ENCODE measurements at regions not wholly inside any gene's neighbourhood (a gene's known extent, or its start where the extent isn't known, plus 50 kb on each side); places are given as distances from the start of the nearest gene placed in this dataset.

GRCh38 chr7:57384380-57384779 is 65.6 kb upstream of the ZNF716 start:
- Histone ChIP-seq H3K4me1 (no peaks in the 10 kb centered on the region), H3K4me3 (no peak overlapping the region), H3K9me3 (peaks cover 0 to 61% (median 0%) of the 10 kb centered on the region in 11 donors), H3K27me3 (peaks cover 0 to 8% (median 0%) of the 10 kb centered on the region in 7 donors), H3K27ac (no peak overlapping the region), H3K36me3 (no peaks in the 10 kb centered on the region)
- DNase-seq: no peak
- 72 to 84% methylated on average over 9 of the region's 9 CpGs for WGBS, 2 donors
- TF ChIP-seq CTCF (IDR thresholded peaks at IDR 0.05): no peak
- intact Hi-C loops (cut with DNase I): no loop called here
- ATAC-seq: no peak

- no peak for TF ChIP-seq CTCF (IDR thresholded peaks at IDR 0.05)
- 79 to 85% methylated on average over 5 of the region's 5 CpGs for WGBS, 2 donors
- H3K4me3 ChIP-seq: no peak overlapping the region
- H3K36me3 ChIP-seq: no peaks in the 10 kb centered on the region
- peaks cover 0 to 72% (median 0%) of the 10 kb centered on the region in 11 donors for H3K9me3 ChIP-seq
- intact Hi-C loops (cut with DNase I): no loop called here
- H3K27me3 ChIP-seq: peaks cover 0 to 7% (median 0%) of the 10 kb centered on the region in 7 donors
- no peaks in the 10 kb centered on the region for H3K4me1 ChIP-seq
- ATAC-seq (no peak), DNase-seq (no peak)
- no peak overlapping the region for H3K27ac ChIP-seq
These were observed 64.3 kb upstream of the ZNF716 start for GRCh38 chr7:57385668-57386067.

DNA sequence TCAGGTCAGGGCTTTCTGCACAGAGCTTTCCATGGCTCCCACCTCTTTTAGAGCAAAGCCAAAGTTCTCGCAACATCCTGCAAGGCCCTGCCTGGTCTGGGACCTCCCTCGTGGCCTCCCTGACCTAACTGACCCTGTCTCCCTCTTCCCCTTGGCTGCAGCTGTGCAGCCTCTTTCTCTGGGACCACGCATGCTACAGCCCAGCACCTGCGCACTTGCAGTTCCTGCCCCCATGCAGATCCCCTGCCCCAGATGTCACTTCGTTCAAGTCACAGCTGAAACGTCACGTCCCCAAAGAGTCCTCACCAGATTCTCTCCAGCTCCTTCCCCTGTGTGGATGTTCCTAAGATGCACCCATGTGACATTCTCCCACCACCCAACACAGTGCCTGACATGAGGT is 61.2 kb upstream of the ZNF716 start:
- WGBS, 2 donors: 67 to 79% methylated on average over 7 of the region's 7 CpGs
- ATAC-seq (no peak), DNase-seq (no peak)
- Histone ChIP-seq H3K36me3 (no peaks in the 10 kb centered on the region), H3K4me1 (no peaks in the 10 kb centered on the region), H3K9me3 (peaks cover 0 to 82% (median 0%) of the 10 kb centered on the region in 11 donors), H3K27me3 (peaks cover 0 to 4% (median 0%) of the 10 kb centered on the region in 7 donors), H3K4me3 (no peak overlapping the region), H3K27ac (no peak overlapping the region)
- intact Hi-C loops (cut with DNase I): no loop called here
- no peak for TF ChIP-seq CTCF (IDR thresholded peaks at IDR 0.05)

- Histone ChIP-seq H3K4me1 (no peaks in the 10 kb centered on the region), H3K36me3 (no peaks in the 10 kb centered on the region), H3K27ac (no peak overlapping the region), H3K27me3 (peaks cover 0 to 4% (median 0%) of the 10 kb centered on the region in 7 donors), H3K4me3 (no peak overlapping the region), H3K9me3 (peaks cover 0 to 79% (median 0%) of the 10 kb centered on the region in 11 donors)
- no peak for ATAC-seq
- TF ChIP-seq CTCF (IDR thresholded peaks at IDR 0.05): no peak
- DNase-seq: no peak
- intact Hi-C loops (cut with DNase I): no loop called here
- 87 to 88% methylated on average over 14 of the region's 14 CpGs for WGBS, 2 donors
These were observed 51.4 kb upstream of the ZNF716 start for GRCh38 chr7:57398548-57398947.
